ENCODE measurements at regions not wholly inside any gene's neighbourhood (a gene's known extent, or its start where the extent isn't known, plus 50 kb on each side); places are given as distances from the start of the nearest gene placed in this dataset.

GRCh38 chr2:6017736-6018286 lies 325.6 kb downstream of the SOX11 start:
- H2AFZ ChIP-seq (ENCODE audit: low read length): no peak overlapping the region
- no peak overlapping the region for H3K4me2 ChIP-seq (ENCODE audit: low read depth, low read length)
- FAIRE-seq: no peak
- H3K9me3 ChIP-seq (ENCODE audit: low read length): peaks cover 41% of the 10 kb centered on the region; the same call in 1 of the 2 replicates
- ChIA-PET POLR2A (no interaction called here), CTCF (ENCODE audit: low intra/inter-chr PET ratio, low total read pairs) (no interaction called here)
- no peaks in the 10 kb centered on the region for H3K4me1 ChIP-seq (ENCODE audit: insufficient read depth, low read length)
- in situ Hi-C loops (cut with HindIII; ENCODE audit: extremely low pct_ligation_motif_present, low pct_unique_long_range_greater_than_20kb) (no loop called here), intact Hi-C loops (cut with micrococcal nuclease; ENCODE audit: unreplicated experiment) (no loop called here)
- H3K9ac ChIP-seq (ENCODE audit: insufficient read depth, low read depth, low read length): no peak overlapping the region
- H3K27ac ChIP-seq (ENCODE audit: extremely low read length, insufficient read depth, low read length): no peak overlapping the region
- no peaks in the 10 kb centered on the region for H3K79me2 ChIP-seq (ENCODE audit: insufficient read depth, low read length)
- no peak overlapping the region for H3K4me3 ChIP-seq (replicated peaks in 1 of 3; ENCODE audit: insufficient read depth in 1 of 3, low read depth in 2 of 3, low read length in 3 of 3)
- WGBS (ENCODE audit: low lambda C conversion rate): 31% methylated on average over 8 of the region's 8 CpGs
- no peaks in the 10 kb centered on the region for H3K36me3 ChIP-seq (replicated peaks in 1 of 2; ENCODE audit: control insufficient read depth in 1 of 2, insufficient read depth in 2 of 2, low read length in 2 of 2)
- no peaks in the 10 kb centered on the region for H3K27me3 ChIP-seq (ENCODE audit: control insufficient read depth in 1 of 2, insufficient read depth in 2 of 2, low read length in 2 of 2)
- no peak for ATAC-seq
- no peak for DNase-seq (ENCODE audit: low spot score)
- no peaks in the 10 kb centered on the region for H4K20me1 ChIP-seq (ENCODE audit: insufficient read depth, low read length)
- no TSS peak for BruUV-seq (replicated peaks)
- no peak for TF ChIP-seq RFXAP (CRISPR knock-in tag; IDR thresholded peaks at IDR 0.05; ENCODE audit: borderline replicate concordance)
- no peak for TF ChIP-seq ZNF878 (CRISPR knock-in tag; IDR thresholded peaks at IDR 0.05)
- peak; percentile 14; the same call in 1 of the 2 replicates for TF ChIP-seq USF2 (IDR thresholded peaks at IDR 0.05; ENCODE audit: low read depth, low read length)
- TF ChIP-seq USF2 (CRISPR knock-in tag; IDR thresholded peaks at IDR 0.05; ENCODE audit: borderline replicate concordance): no peak
- peak; percentile 77; the same call in 1 of the 2 replicates for TF ChIP-seq RAD51 (IDR thresholded peaks at IDR 0.05; ENCODE audit: borderline replicate concordance)

- no peak for TF ChIP-seq KDM1A (CRISPR knock-in tag; IDR thresholded peaks at IDR 0.05)
- no peak for TF ChIP-seq CHD4 (IDR thresholded peaks at IDR 0.05; ENCODE audit: borderline replicate concordance, low read length)
- no peak for TF ChIP-seq ZNF740 (CRISPR knock-in tag; IDR thresholded peaks at IDR 0.05)
- TF ChIP-seq SETDB1 (CRISPR knock-in tag; IDR thresholded peaks at IDR 0.05; ENCODE audit: borderline replicate concordance): no peak
- TF ChIP-seq ZNF790 (CRISPR knock-in tag; IDR thresholded peaks at IDR 0.05; ENCODE audit: borderline replicate concordance): no peak
- no peak for TF ChIP-seq RFX3 (CRISPR knock-in tag; IDR thresholded peaks at IDR 0.05)
- TF ChIP-seq ZFP62 (CRISPR knock-in tag; IDR thresholded peaks at IDR 0.05): no peak
- TF ChIP-seq NR1H2 (CRISPR knock-in tag; IDR thresholded peaks at IDR 0.05; ENCODE audit: borderline replicate concordance, low read depth): no peak
- DNase-seq (ENCODE audit: low spot score): no peak
- H3K4me3 ChIP-seq (replicated peaks in 1 of 3; ENCODE audit: insufficient read depth in 1 of 3, low read depth in 2 of 3, low read length in 3 of 3): no peak overlapping the region
- no peaks in the 10 kb centered on the region for H3K79me2 ChIP-seq (ENCODE audit: insufficient read depth, low read length)
- H3K27me3 ChIP-seq (ENCODE audit: control insufficient read depth in 1 of 2, insufficient read depth in 2 of 2, low read length in 2 of 2): no peaks in the 10 kb centered on the region
- ChIA-PET CTCF (ENCODE audit: low intra/inter-chr PET ratio, low total read pairs) (no interaction called here), POLR2A (no interaction called here)
- intact Hi-C loops (cut with micrococcal nuclease; ENCODE audit: unreplicated experiment): loop anchor here (5.0 kb wide), 1 partner anchor 762 kb away; no protein-coding TSS in a partner anchor
- 33% methylated on average over 2 of the region's 2 CpGs for WGBS (ENCODE audit: low lambda C conversion rate)
- H3K4me2 ChIP-seq (ENCODE audit: low read depth, low read length): no peak overlapping the region
- FAIRE-seq: no peak
- no peak for ATAC-seq
- H3K9ac ChIP-seq (ENCODE audit: insufficient read depth, low read depth, low read length): no peak overlapping the region
- peaks cover 77% of the 10 kb centered on the region for H3K9me3 ChIP-seq (ENCODE audit: low read length)
- no peak overlapping the region for H3K27ac ChIP-seq (ENCODE audit: extremely low read length, insufficient read depth, low read length)
- in situ Hi-C loops (cut with HindIII; ENCODE audit: extremely low pct_ligation_motif_present, low pct_unique_long_range_greater_than_20kb): no loop called here
- no peaks in the 10 kb centered on the region for H3K4me1 ChIP-seq (ENCODE audit: insufficient read depth, low read length)
- no peaks in the 10 kb centered on the region for H3K36me3 ChIP-seq (replicated peaks in 1 of 2; ENCODE audit: control insufficient read depth in 1 of 2, insufficient read depth in 2 of 2, low read length in 2 of 2)
- H4K20me1 ChIP-seq (ENCODE audit: insufficient read depth, low read length): no peaks in the 10 kb centered on the region
- H2AFZ ChIP-seq (ENCODE audit: low read length): no peak overlapping the region
- BruUV-seq (replicated peaks): no TSS peak
Measured at GRCh38 chr2:6024229-6024628, 332.0 kb downstream of the SOX11 start.

Measured in HepG2 (cell line).